OCI-LY7 (cell line): ENCODE measurements at regions not wholly inside any gene's neighbourhood (a gene's known extent, or its start where the extent isn't known, plus 50 kb on each side); places are given as distances from the start of the nearest gene placed in this dataset.

Experiments used
- EZH2phosphoT487 ChIP-seq: fragments of 200-600 bp; sonication (generic); IDR thresholded peaks from 2 replicates; pipeline ENCODE4 v1.6.1; 2018; ENCODE audit warnings: low read depth, borderline replicate concordance, mild to moderate bottlenecking, mixed run types, antibody characterized with exemption, low read length, moderate library complexity, mixed read lengths
- TF ChIP-seq, protein P1 (sequence below): fragments of 200-600 bp; sonication (generic); conservative IDR thresholded peaks from 2 replicates; pipeline ENCODE4 v1.5.1; 2014; ENCODE audit warnings: mild to moderate bottlenecking, antibody characterized with exemption, low read length, moderate library complexity, mixed read lengths

DNA sequence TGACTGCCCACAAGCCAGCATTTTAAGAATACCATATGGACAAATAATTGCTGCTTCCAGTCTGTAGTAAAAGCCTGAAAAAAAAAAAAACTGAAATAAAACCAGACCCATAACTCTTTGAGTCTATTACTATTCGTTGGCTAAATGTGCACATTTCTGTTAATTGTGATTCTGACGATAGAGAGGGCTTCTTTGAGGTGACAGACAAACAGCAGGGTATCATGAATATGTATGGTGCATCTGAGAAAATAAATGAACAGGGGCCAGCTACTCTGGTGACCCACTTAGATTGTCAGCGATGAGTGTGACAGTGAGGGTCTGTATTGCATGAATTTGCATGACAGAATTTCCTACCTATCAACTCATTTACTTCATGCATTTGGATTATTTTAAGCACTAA, 427.8 kb upstream of the SOX11 start:
- TF ChIP-seq, protein P1, sequence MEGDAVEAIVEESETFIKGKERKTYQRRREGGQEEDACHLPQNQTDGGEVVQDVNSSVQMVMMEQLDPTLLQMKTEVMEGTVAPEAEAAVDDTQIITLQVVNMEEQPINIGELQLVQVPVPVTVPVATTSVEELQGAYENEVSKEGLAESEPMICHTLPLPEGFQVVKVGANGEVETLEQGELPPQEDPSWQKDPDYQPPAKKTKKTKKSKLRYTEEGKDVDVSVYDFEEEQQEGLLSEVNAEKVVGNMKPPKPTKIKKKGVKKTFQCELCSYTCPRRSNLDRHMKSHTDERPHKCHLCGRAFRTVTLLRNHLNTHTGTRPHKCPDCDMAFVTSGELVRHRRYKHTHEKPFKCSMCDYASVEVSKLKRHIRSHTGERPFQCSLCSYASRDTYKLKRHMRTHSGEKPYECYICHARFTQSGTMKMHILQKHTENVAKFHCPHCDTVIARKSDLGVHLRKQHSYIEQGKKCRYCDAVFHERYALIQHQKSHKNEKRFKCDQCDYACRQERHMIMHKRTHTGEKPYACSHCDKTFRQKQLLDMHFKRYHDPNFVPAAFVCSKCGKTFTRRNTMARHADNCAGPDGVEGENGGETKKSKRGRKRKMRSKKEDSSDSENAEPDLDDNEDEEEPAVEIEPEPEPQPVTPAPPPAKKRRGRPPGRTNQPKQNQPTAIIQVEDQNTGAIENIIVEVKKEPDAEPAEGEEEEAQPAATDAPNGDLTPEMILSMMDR, result no peak
- TF ChIP-seq EZH2phosphoT487, result no peak
